ENCODE measurements at regions not wholly inside any gene's neighbourhood (a gene's known extent, or its start where the extent isn't known, plus 50 kb on each side); places are given as distances from the start of the nearest gene placed in this dataset.
"Not testable (repeated sequence)": the region's sequence is repeated elsewhere in the genome, so short reads cannot be mapped to it uniquely, and the experiment has no call there.

- FAIRE-seq (no peak), DNase-seq (ENCODE audit: low spot score) (no peak)
These were observed 425.9 kb upstream of the ONECUT1 start for GRCh38 chr15:53216036-53216435.

GRCh38 chr15:53213336-53213735 lies 423.2 kb upstream of the ONECUT1 start:
- DNase-seq (ENCODE audit: low spot score), result no peak
- no peak for FAIRE-seq

- no peak for FAIRE-seq
- DNase-seq (ENCODE audit: low spot score), result no peak
These were observed 422.6 kb upstream of the ONECUT1 start for GRCh38 chr15:53212785-53213184.

GRCh38 chr15:53210653-53211052 lies 420.5 kb upstream of the ONECUT1 start:
- no peak for FAIRE-seq
- no peak for DNase-seq (ENCODE audit: low spot score)

GRCh38 chr15:53209396-53210042 lies 419.4 kb upstream of the ONECUT1 start:
- peak; percentile 20 for DNase-seq (ENCODE audit: low spot score)
- no peak for FAIRE-seq

DNA sequence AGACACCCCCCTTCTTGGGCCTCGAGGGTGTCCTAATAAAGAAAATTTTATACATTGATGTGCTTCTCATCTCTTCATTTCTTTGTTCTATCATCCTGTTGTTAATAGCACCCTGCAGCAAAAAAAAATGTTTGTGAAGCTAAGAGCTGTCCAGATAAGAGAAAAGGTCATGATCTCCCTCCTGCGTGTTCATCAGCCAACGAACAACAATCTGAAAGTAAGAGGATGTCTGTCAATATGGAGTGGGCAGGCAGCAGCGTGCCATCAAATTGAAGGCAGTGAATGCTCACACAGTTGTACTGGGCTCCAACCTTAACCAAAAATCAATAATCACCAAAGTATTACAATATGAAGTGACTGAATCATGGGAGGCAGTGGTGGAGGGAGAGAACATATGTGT lies 418.6 kb upstream of the ONECUT1 start:
- no peak for FAIRE-seq

DNA sequence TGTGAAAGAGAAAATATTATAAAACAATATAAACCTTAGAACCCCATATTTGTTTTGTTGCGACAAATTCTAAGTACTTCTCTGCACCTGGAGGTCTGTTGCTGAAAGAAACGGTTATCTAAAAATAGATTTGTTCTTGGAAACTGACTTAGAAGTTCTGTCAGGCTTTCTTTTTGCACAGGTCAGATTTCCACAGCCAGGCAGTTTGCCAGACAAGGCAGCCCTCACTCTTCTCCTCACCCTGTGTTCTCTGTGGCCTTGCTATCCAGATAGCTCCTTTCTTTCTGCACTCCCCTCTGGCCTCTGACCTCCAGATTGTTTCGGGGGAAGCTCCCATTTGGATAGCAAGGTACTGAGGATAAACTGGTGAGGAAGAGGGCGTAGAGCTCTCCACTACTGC lies 413.3 kb upstream of the ONECUT1 start:
- no peak for FAIRE-seq
- no peak for DNase-seq (ENCODE audit: low spot score)

More for the DNA sequence above, 418.6 kb upstream of the ONECUT1 start:
- DNase-seq (ENCODE audit: low spot score), result no peak

GRCh38 chr15:53202876-53203275 lies 412.7 kb upstream of the ONECUT1 start:
- no peak for FAIRE-seq
- no peak for DNase-seq (ENCODE audit: low spot score)

DNA sequence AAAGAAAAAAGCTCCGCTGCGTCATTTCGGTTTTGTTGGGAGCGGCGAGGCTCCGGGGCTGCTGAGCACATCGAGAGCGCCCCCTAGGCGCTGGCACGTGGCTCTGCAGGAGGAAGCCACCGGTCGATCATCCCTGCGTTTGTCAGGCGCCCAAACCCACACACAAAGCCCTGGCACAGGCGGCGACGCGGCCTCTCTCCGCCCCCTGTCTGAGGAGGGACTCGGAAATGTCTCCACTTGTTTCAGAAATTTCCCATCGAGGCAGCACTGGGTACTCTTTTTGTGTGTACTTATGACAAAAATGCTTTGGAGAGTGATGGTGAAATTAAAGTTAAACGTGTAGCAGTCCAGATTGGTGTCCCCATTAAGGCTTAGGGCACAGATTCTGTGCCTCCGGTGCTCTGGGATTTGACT lies 407.3 kb upstream of the ONECUT1 start:
- peak; percentile 77 for DNase-seq (ENCODE audit: low spot score)
- FAIRE-seq, result no peak

GRCh38 chr15:53196788-53197187 lies 406.7 kb upstream of the ONECUT1 start:
- DNase-seq (ENCODE audit: low spot score) (no peak), FAIRE-seq (no peak)

- no peak for FAIRE-seq
- DNase-seq (ENCODE audit: low spot score), result no peak
These were observed 406.1 kb upstream of the ONECUT1 start for GRCh38 chr15:53196242-53196641.

DNA sequence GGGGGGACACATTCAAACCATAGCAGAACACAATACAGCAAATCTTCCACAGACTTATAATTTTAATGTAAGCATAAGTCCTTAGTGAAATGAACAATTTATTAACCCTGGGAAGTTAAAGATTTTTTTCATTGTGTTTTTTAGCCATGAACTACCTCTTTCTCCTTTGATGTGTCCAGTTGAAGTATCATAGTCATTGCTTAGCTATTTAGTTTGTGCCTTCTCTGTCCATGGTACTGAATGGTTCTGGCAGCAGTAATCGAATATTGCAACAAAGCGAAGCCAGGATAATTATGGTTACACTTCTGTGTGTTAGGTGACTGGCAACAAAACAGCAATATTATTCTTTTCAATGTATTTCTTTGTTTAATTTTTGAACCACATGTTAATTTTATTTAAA lies 403.0 kb upstream of the ONECUT1 start:
- peak; percentile 29 for DNase-seq (ENCODE audit: low spot score)

DNA sequence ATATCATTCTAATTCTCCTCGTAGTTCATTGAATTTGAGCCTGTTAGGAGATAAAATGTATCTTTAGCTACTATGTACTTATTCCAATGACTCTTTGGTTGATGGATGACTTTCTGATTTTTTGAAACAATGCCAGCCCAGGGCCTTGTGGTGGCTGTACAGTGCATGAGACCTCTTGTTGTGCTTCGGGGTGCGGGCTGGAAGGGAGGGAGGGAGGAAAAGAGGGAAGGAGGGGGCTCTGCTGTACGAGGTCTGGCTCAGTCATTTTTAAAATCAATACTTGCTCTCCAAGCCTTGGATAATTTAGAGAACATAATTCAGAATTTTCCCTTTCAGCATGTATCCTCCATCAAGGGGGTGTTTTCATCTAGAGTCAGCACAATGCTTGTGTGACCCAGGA lies 399.7 kb upstream of the ONECUT1 start:
- DNase-seq (ENCODE audit: low spot score) (no peak), FAIRE-seq (no peak)

More for the DNA sequence above, 403.0 kb upstream of the ONECUT1 start:
- FAIRE-seq, result no peak

DNA sequence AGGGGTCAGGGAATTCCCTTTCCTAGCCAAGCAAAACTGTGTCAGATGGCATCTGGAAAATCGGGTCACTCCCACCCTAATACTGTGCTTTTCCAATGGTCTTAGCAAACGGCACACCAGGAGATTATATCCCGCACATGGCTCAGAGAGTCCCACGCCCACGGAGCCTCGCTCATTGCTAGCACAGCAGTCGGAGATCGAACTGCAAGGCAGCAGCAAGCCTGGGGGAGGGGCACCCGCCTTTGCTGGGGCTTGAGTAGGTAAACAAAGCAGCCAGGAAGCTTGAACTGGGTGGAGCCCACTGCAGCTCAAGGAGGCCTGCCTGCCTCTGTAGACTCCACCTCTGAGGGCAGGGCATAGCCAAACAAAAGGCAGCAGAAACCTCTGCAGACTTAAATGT lies 393.3 kb upstream of the ONECUT1 start:
- FAIRE-seq, result not testable (repeated sequence)

GRCh38 chr15:53171571-53171970 lies 381.4 kb upstream of the ONECUT1 start:
- DNase-seq (ENCODE audit: low spot score), result no peak
- FAIRE-seq, result no peak

More for the DNA sequence above, 393.3 kb upstream of the ONECUT1 start:
- not testable (repeated sequence) for DNase-seq (ENCODE audit: low spot score)

DNA sequence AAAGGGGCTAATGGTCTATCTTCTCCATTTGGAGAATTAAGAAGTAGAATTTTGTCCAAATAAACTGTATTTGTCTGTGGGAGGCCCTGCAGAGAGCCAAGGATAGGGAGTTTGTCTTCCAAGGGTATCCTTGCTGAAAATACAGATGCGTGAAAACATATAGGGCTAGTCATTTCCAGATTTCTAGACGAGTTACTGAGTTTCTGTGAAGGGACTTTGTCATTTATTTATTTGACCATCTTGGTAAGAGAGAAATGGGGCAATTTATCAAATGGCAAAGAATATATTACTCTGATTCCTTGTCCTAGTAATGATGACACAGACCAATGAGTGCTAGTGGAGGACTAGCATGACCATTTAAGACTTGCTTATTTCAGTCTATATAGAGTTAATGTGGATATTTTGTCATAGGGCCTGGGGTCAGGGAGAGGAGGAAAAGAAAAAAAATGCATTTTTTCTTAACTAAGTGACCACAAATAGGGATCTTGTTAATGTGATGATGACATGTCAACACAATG lies 376.6 kb upstream of the ONECUT1 start:
- DNase-seq (ENCODE audit: low spot score) (no peak), FAIRE-seq (no peak)

DNA sequence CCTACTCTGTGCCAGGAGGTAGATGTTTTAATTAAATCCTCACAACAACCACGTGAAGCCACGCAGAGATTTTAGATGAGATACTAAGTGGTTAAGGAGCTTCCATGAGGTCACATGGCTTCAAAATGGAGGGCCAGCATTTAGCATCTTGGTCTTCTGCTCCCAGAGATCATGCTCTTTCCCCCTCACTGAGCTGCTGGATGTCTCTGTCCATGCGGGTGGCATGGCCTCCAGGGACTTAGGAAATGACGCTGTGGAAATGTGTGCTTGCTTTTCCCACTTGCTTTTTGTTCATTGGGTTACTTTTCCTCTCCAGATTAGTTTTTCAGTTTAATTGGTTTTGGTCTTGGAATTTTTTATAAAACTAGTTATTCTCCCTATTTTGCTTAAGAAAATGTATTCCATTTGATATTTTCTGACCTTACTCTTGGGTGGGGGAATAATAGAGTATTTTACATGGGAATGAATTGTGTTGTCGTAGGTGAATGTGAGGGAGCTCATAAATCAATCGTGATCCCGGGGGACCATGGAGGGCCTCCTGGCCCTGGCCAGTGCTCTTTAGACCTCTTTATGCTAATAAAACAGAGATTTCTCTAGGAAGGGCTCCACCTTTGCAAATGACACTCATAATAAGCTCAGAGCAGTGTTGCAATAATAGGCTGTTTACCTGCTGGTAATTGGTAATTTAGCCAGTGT lies 376.0 kb upstream of the ONECUT1 start:
- DNase-seq (ENCODE audit: low spot score) (no peak), FAIRE-seq (no peak)

DNA sequence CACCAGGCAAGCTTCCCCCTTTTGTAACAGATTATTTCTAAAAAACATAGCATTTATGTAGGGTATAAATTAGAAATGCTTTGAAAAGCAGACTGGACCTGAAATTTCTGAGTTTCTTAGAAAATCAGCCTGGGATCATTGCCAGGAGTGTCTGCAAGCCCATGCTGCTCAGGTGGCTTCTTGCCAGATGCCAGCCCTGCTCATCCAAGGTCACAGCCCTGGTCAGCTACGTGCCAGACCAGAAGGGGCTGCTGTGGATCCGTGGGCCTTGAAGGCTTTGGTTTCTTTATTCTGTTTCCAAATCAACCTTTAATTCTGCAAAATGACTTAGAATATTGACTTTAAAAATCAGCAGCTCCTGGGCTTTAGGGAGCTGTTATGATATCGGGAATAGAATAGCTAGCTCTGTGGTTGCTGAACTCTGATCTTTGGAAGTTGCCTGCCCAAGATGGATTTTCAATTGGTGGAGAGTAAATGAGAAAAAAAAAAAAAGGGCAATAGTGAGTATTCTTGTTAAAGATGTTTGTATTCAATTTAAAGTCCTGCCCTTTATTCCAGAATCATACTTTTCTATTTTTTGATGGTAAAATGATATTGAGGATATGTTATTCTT lies 370.1 kb upstream of the ONECUT1 start:
- FAIRE-seq, result no peak
- DNase-seq (ENCODE audit: low spot score), result no peak

DNA sequence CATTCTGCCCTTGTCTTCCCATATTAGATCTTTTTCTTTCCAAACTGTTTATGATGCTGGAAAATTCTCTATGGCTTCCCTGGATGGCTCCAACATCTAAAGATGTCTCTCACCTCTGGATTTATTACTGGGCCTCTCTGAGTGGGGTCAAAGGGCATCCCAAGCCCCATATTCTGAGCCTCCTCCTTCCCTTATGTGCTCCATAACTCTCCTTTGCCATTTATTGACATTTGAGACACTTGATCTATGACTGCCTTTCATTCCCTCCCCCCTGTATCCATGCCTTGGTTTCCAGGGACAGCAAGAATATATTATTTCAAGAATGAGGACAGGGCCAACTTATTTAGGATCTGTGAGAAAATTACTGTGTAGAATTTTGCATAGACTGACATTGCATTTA lies 369.3 kb upstream of the ONECUT1 start:
- DNase-seq (ENCODE audit: low spot score), result no peak
- FAIRE-seq, result no peak

- FAIRE-seq (no peak), DNase-seq (ENCODE audit: low spot score) (no peak)
These were observed 368.9 kb upstream of the ONECUT1 start for GRCh38 chr15:53158995-53159394.

DNA sequence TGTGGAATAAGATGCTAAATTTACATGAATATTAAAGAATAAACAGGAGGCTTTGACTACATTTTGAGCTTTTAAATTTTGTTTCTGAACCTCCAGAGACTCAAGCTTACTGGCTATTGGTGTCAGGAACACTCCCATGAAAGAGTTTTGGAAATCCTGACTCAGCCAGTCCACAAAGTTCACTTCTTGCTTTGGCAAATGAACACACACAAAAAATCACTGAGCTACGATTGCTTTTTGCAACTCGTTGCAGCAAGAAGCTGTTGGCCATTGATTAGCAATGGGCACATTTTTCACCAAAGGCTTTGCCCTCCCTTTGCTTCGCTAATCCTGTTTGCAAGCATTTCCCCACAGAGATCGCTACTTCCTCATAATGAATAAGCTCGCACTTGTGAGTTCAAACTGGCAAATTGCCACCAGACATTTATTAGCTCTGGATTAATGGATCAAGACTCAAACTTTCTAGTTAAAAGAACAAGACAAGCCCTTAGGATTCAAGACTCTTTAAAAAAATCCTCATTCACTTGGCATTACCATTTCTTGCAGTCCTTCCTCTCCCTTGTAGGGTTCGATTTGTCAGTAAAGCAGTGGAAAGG lies 343.2 kb upstream of the ONECUT1 start:
- no peak for DNase-seq (ENCODE audit: low spot score)
- no peak for FAIRE-seq

DNA sequence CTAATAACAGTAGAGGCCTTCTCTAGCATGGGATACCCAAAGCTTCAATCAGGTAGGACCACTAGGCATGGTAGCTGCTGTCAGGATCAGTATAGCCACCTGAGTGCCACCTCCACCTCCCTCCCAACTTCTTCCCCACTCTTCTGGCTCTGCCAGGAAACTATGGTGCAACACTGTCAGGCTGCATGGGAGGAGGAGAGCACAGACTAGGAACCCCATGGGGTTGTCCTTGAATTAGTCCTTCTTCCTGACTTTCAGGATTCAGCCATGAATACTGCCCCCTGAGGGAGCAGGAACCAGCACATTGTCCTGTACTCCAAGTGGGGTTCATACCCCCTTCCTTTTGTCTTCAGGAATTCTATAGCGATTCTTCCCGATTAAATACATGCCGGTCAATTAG lies 340.8 kb upstream of the ONECUT1 start:
- no peak for DNase-seq (ENCODE audit: low spot score)
- FAIRE-seq, result no peak
